GM12875 (cell line): ENCODE measurements at regions not wholly inside any gene's neighbourhood (a gene's known extent, or its start where the extent isn't known, plus 50 kb on each side); places are given as distances from the start of the nearest gene placed in this dataset.

ENCODE experiments used
- H3K4me3 ChIP-seq: one replicate; pipeline ENCODE4 v1.5.1; 2011; ENCODE audit warnings: low read depth, low read length, control low read depth
- CTCF ChIP-seq: IDR thresholded peaks from 2 replicates; pipeline ENCODE4 v1.5.1; 2011; ENCODE audit warnings: low read depth, mild to moderate bottlenecking, control low read depth, inconsistent platforms, low read length, moderate library complexity, borderline replicate concordance; ENCODE audit not compliant: insufficient read depth

- no peak overlapping the region for H3K4me3 ChIP-seq
- no peak for TF ChIP-seq CTCF
These were observed 153.8 kb upstream of the HABP2 start for GRCh38 chr10:113399065-113399464.

- H3K4me3 ChIP-seq: no peak overlapping the region
- TF ChIP-seq CTCF: no peak
These were observed 150.3 kb upstream of the HABP2 start for GRCh38 chr10:113402602-113403001.

- no peak for TF ChIP-seq CTCF
- H3K4me3 ChIP-seq: no peak overlapping the region
These were observed 145.6 kb upstream of the HABP2 start for GRCh38 chr10:113407218-113407617.

GRCh38 chr10:113409175-113409574 is 143.7 kb upstream of the HABP2 start:
- no peak for TF ChIP-seq CTCF
- no peak overlapping the region for H3K4me3 ChIP-seq

- H3K4me3 ChIP-seq: no peak overlapping the region
- TF ChIP-seq CTCF: no peak
These were observed 142.2 kb upstream of the HABP2 start for GRCh38 chr10:113410618-113411017.

GRCh38 chr10:113411456-113411855 is 141.4 kb upstream of the HABP2 start:
- TF ChIP-seq CTCF: no peak

GRCh38 chr10:113412161-113412560 is 140.7 kb upstream of the HABP2 start:
- no peak overlapping the region for H3K4me3 ChIP-seq
- TF ChIP-seq CTCF: no peak

More at GRCh38 chr10:113411456-113411855, 141.4 kb upstream of the HABP2 start:
- H3K4me3 ChIP-seq: no peak overlapping the region
